DLD1 (cell line): ENCODE measurements at regions not wholly inside any gene's neighbourhood (a gene's known extent, or its start where the extent isn't known, plus 50 kb on each side); places are given as distances from the start of the nearest gene placed in this dataset.

Source experiments
- in situ Hi-C: cut with HindIII; loops from 2 replicates; pipeline ENCODE4 v1.10.0; 2017; ENCODE audit warnings: low sequenced_read_pairs

- in situ Hi-C loops: no loop called here
Measured at GRCh38 chr18:77716282-77716681, 466.6 kb downstream of the GALR1 start.

DNA sequence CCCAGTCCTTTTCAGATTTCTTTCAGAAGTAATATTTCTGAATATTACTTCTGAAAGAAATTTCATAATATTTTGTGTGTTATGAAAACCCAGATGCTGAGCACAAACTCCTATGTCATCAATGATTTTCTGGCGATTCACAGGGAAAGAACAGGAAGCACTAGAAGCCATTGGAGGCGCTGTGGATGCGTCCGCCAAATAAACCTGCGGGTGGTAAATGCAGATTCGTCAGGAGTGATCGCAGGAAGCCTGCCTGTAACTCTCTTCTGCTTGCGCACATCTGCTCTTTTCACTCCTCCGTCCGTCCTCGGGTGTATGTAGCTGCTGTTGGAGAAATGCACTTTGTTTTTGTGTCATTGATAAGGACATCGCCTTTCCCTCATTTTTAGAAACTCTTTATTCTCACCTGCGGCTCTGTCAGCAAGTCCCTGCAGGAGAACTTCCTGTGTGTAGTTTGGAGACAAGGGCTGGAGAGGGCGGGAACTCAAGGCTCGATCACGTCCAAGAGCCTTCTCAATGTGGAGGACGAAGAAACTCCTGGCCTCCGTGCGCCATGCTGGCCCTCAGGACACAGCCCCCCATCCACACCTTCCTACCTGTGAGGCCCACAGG lies 483.8 kb downstream of the GALR1 start:
- in situ Hi-C loops: no loop called here

- in situ Hi-C loops: no loop called here
Measured at GRCh38 chr18:77736842-77737241, 487.2 kb downstream of the GALR1 start.

DNA sequence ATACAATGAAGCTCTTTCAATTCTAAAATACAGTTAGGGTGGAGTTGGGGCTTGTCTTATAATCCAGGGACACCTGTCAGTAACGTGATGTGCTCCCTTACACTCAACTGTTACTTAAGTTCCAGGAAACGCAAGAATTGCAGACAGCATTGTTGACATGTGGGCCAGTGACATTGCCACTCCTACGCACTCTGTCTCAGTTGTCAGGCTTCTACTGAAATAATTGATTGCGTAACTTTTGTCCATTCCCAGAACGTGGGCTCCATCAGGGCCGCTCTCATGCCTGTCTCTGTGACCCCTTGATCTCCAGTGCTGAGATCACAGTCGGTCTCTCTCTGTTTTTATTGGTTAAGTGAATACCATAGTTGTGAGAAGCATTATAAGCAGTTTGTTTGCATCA lies 487.8 kb downstream of the GALR1 start:
- in situ Hi-C loops: no loop called here

DNA sequence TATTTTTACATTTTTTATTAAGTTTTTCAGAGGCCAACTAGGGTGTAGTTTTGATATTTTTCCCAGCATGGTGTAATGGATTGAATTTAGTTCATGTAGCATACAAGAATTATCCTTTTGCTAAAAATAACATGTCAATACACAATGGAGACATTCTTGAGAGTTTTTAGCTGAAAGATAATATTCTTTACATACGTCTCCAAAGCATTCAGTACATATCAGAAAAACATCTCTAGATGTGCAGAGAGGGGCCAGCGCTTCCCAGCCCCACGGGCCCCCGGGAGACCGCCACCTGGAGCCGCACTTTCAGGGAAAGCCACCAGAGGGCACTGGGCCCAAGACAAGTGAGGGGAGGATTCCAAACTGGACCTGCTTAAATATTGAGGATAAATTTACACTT lies 499.4 kb downstream of the GALR1 start:
- in situ Hi-C loops: no loop called here

- in situ Hi-C loops: no loop called here
Measured at GRCh38 chr18:77750006-77750405, 500.4 kb downstream of the GALR1 start.

DNA sequence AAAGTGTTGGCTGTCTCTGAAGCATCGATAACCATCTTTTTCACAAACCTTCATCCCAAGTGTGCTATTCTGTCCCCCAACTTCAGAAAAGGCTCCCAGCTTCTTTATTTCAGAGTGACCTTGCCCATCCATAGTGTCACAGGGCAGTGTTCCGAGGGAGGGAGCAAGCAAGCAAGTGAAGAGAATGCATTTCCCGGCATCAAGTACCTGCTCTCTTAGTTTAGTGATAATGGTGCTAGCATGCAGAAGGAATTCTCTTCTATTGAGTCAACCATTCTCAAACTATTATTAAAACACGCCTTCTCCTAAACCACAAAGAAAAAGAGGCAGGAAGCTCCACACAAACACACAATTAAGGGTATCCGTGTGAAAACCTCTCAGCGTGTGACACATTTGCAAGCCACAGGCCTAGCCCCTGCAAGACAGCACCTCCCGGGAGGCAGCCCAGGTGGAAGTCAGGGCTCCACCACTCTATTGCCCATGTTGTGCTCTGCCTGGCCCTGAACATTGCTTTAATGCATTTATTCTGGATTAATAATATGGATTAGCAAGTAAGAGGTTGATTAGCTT lies 504.9 kb downstream of the GALR1 start:
- in situ Hi-C loops: no loop called here

DNA sequence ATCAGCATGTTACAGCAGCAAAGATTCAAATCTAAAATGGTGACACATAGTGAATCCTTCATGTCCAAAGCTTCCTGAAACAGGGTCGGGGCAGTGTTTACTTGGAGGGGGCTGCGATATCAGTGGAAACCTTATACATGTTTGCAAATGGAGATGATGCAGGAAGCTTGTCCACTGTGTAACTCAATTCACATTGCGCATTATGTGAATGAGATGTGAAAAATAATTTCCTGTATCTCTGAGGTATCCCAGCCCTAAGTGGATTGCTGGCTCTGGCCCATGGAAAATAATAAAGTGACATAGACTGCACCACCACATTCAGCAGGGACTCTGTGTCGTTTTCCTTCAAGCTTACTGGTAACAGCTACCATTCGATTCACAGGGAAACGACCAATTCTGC lies 505.5 kb downstream of the GALR1 start:
- in situ Hi-C loops: no loop called here

DNA sequence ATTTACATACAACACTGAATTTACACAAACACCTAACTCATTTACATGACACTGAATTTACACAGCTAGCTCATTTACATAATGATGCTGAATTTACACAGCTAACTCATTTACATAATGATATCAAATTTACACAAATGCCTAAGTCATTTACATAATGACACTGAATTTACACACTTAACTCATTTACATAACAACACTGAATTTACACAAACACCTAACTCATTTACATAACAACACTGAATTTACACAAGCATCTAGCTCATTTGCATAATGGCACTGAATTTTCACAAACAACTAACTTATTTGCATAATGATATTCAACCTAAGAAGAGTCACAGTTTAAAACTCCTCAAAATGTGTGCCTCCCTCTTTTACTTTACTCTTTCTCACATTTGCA lies 511.7 kb downstream of the GALR1 start:
- in situ Hi-C loops: no loop called here

DNA sequence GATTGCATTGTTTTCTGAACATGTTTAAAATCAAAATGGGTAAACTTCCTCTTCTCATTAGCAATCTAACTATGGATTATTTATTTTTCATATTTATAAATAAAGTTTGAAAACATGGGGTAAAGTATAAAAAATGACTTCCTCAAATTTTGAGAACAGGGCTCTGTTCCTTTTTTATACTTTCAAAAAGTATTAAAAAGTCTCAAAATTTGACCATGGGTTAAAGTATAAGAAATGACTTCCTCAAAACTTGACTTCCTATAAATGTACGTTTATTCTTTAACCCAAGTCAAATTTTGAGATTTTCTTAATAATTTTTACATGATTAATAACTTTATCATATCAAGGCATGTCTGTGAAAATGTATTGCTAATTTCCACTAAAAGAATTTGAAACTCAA lies 512.4 kb downstream of the GALR1 start:
- in situ Hi-C loops: no loop called here

- in situ Hi-C loops: no loop called here
Measured at GRCh38 chr18:77762642-77763041, 513.0 kb downstream of the GALR1 start.

GRCh38 chr18:77763530-77764145 lies 514.0 kb downstream of the GALR1 start:
- in situ Hi-C loops: no loop called here

GRCh38 chr18:77765468-77765867 lies 515.8 kb downstream of the GALR1 start:
- in situ Hi-C loops: no loop called here

DNA sequence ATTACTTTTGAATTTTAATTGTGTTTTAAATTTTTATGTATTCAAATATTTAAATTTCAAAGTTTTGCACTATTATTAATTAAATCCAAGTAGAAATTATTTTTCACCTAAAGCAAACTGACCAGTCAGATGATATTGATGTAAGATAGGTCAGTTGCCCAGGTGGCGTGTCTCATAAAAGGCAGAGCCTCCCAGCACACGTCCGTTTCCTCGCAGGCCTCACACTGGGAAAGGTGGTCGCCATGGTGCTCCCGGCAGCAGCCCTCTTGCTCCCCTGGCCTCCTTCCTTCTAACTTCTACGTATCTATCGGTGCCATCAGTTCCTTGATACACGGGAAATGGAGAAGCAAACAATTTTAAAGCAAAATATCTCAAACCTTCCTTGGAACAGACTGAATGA lies 516.8 kb downstream of the GALR1 start:
- in situ Hi-C loops: no loop called here

DNA sequence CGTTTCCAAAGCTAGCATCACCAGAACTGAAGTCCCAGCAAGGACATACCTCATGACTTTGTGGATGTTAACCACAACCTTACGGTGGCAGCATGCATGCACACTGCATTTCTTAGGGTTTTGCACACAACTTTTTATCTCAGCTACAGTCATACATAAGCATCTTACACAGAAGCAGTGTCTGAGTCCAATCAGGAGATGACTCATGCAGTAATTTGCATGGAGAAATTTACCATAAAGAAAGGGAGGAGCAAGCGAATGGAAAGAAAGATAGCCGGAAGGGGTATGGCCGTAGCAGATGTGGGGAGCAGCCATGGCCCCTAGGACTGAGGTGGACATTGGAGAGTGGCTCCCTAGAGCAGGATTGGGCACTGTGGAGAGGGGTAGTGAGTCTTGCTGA lies 522.5 kb downstream of the GALR1 start:
- in situ Hi-C loops: no loop called here

GRCh38 chr18:77776104-77776503 lies 526.5 kb downstream of the GALR1 start:
- in situ Hi-C loops: no loop called here

GRCh38 chr18:77777163-77777562 lies 527.5 kb downstream of the GALR1 start:
- in situ Hi-C loops: no loop called here

GRCh38 chr18:77784759-77785379 lies 535.2 kb downstream of the GALR1 start:
- in situ Hi-C loops: no loop called here

DNA sequence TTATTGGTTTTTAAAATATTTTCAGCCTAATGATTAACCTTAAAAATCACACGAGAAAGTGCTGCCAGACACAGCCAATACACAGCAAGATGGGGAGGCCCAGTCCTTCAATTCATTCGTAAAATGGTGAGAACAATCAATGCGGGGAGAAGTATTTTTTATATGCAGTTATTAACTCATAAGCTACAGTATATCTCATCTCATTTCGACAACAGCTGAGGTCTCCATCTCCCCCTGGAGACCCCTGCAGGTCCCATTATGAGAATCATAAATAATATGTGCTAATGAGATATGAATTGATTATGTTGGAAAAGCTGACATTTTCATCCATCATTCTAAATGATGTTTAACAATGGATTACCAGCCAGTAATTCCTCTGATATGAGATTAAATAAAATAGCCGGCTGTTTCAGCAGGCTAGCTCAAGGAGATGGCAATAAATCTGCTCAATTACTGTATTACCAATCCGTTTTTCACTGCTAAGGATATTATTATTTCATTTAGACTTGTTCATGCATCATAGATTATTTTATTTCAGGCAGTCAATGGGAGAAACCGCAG lies 535.8 kb downstream of the GALR1 start:
- in situ Hi-C loops: no loop called here

DNA sequence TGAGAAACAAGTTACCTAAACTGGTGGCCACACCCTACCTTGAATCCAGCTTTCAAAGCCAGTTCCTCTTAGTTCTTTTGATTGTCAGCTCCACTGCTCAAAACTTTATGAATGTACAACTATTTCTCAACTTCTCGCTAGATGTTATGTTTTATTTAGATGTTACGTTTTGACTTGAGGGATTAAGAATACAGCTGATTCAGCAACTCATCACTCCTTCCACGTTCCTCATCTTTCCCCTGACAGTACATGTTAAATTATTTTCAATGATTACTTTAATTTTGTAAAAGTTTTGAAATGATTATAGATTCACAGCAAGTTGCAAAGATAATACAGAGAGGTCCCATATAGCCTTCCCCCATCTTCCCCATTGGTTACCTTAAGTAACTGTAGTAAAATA lies 553.4 kb downstream of the GALR1 start:
- in situ Hi-C loops: no loop called here

DNA sequence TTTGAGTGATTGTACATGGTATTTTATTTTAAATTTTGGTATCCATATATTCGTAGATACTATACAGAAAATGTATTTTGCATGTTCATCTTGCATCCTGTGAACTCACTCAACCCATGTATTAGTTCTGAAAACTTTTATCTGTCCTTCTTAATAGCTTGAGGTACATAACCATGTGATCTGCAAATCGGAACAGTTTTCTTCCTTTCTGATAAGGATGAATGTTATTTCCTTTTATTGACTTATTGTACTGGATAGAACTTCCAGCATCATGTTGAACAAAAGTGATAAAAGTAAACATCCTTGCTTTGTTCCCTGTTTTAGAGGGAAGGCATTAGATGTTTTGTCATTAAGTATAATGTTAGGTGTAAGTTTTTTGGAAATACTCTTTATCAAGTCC lies 554.7 kb downstream of the GALR1 start:
- in situ Hi-C loops: no loop called here

- in situ Hi-C loops: no loop called here
Measured at GRCh38 chr18:77807650-77808049, 558.0 kb downstream of the GALR1 start.
